NCI-H1417 (cell line): ENCODE measurements at regions not wholly inside any gene's neighbourhood (a gene's known extent, or its start where the extent isn't known, plus 50 kb on each side); places are given as distances from the start of the nearest gene placed in this dataset.
A peak's percentile ranks its signal among the peaks of the same experiment; 100 is the strongest.
"Not testable (repeated sequence)": the region's sequence is repeated elsewhere in the genome, so short reads cannot be mapped to it uniquely, and the experiment has no call there.

Experiments
- DNase-seq, 3 experiments: peaks; one replicate each; lab custom pipeline; 2025; lab: John Stamatoyannopoulos, UW

- DNase-seq, result peak; percentile 33 to 85 (median 73)
Observed at GRCh38 chr5:62779010-62779422, 200.4 kb downstream of the LRRC70 start.

- no peak for DNase-seq
Observed at GRCh38 chr5:62778316-62779009, 199.8 kb downstream of the LRRC70 start.

GRCh38 chr5:62777081-62777480 is 198.5 kb downstream of the LRRC70 start:
- DNase-seq, result not testable (repeated sequence)

- not testable (repeated sequence) for DNase-seq
Observed at GRCh38 chr5:62776592-62776991, 198.0 kb downstream of the LRRC70 start.

- no peak for DNase-seq
Observed at GRCh38 chr5:62773460-62773859, 194.8 kb downstream of the LRRC70 start.

GRCh38 chr5:62771341-62771740 is 192.7 kb downstream of the LRRC70 start:
- peak in 1 of 3 experiments; percentile 43 for DNase-seq

- no peak for DNase-seq
Observed at GRCh38 chr5:62767650-62768049, 189.0 kb downstream of the LRRC70 start.

- no peak for DNase-seq
Observed at GRCh38 chr5:62767077-62767476, 188.5 kb downstream of the LRRC70 start.

- no peak for DNase-seq
Observed at GRCh38 chr5:62762503-62762902, 183.9 kb downstream of the LRRC70 start.

GRCh38 chr5:62757686-62758085 is 179.1 kb downstream of the LRRC70 start:
- not testable (repeated sequence) for DNase-seq

GRCh38 chr5:62752998-62753367 is 174.4 kb downstream of the LRRC70 start:
- not testable (repeated sequence) for DNase-seq

GRCh38 chr5:62752056-62752997 is 173.7 kb downstream of the LRRC70 start:
- DNase-seq, result not testable (repeated sequence)

- DNase-seq, result no peak
Observed at GRCh38 chr5:62742207-62742606, 163.6 kb downstream of the LRRC70 start.

GRCh38 chr5:62741761-62742160 is 163.1 kb downstream of the LRRC70 start:
- peak in 1 of 3 experiments; percentile 49 for DNase-seq

- DNase-seq, result peak in 1 of 3 experiments; percentile 19
Observed at GRCh38 chr5:62737766-62738165, 159.1 kb downstream of the LRRC70 start.

- DNase-seq, result peak in 2 of 3 experiments; percentile 16 to 81
Observed at GRCh38 chr5:62732677-62733121, 154.1 kb downstream of the LRRC70 start.

- DNase-seq, result no peak
Observed at GRCh38 chr5:62731022-62731421, 152.4 kb downstream of the LRRC70 start.

- DNase-seq, result no peak
Observed at GRCh38 chr5:62729675-62730074, 151.1 kb downstream of the LRRC70 start.

GRCh38 chr5:62727861-62728260 is 149.2 kb downstream of the LRRC70 start:
- no peak for DNase-seq

GRCh38 chr5:62727184-62727583 is 148.6 kb downstream of the LRRC70 start:
- no peak for DNase-seq

GRCh38 chr5:62722360-62722759 is 143.7 kb downstream of the LRRC70 start:
- no peak for DNase-seq

- peak; percentile 27 to 75 (median 47) for DNase-seq
Observed at GRCh38 chr5:62720031-62720441, 141.4 kb downstream of the LRRC70 start.
